Tibial nerve (tissue), 4 donors: ENCODE measurements at regions not wholly inside any gene's neighbourhood (a gene's known extent, or its start where the extent isn't known, plus 50 kb on each side); places are given as distances from the start of the nearest gene placed in this dataset.

Source experiments
- CTCF ChIP-seq, 5 experiments: fragments of 200-600 bp in 3 of 5; fragments of 450-650 bp in 2 of 5; sonication (generic) in 3 of 5; IDR thresholded peaks; one replicate each; pipeline ENCODE4 v1.5.1; 2016 to 2019; ENCODE audit warnings: antibody characterized with exemption in 5 of 5, mild to moderate bottlenecking in 3 of 5, moderate library complexity in 2 of 5
- EP300 ChIP-seq, 2 donors: sonication (generic); formaldehyde crosslinking; IDR thresholded peaks; one replicate each; pipeline ENCODE4 v1.6.1; 2017; ENCODE audit warnings: antibody characterized with exemption in 2 of 2, mild to moderate bottlenecking in 1 of 2
- POLR2A ChIP-seq, 2 donors: fragments of 450-650 bp; IDR thresholded peaks; one replicate each; pipeline ENCODE4 v1.6.1; 2017; ENCODE audit warnings: antibody characterized with exemption in 2 of 2, mild to moderate bottlenecking in 2 of 2, moderate library complexity in 2 of 2

GRCh38 chr3:150271591-150271960 lies 136.5 kb upstream of the TSC22D2 start:
- no peak for TF ChIP-seq CTCF (IDR thresholded peaks at IDR 0.05)
- no peak for TF ChIP-seq EP300 (IDR thresholded peaks at IDR 0.05)
- no peak for TF ChIP-seq POLR2A (IDR thresholded peaks at IDR 0.05)
